Ovary (tissue), 7 donors: ENCODE measurements at regions not wholly inside any gene's neighbourhood (a gene's known extent, or its start where the extent isn't known, plus 50 kb on each side); places are given as distances from the start of the nearest gene placed in this dataset.

Source experiments
- DNase-seq, 5 donors: peaks; one replicate each; pipeline ENCODE4 v3.0.0-alpha.2; 2019 to 2020
- H3K27ac ChIP-seq, 2 donors: fragments of 200-600 bp; one replicate each; pipeline versions ENCODE4 v1.5.1 to v1.8.0; 2019 to 2022
- H3K27me3 ChIP-seq: fragments of 200-600 bp; one replicate; pipeline ENCODE4 v1.8.0; 2022
- H3K36me3 ChIP-seq: fragments of 200-600 bp; sonication (generic); one replicate; pipeline ENCODE4 v1.5.1; 2019
- H3K4me1 ChIP-seq: one replicate; pipeline ENCODE4 v1.8.1; 2013; ENCODE audit warnings: mild to moderate bottlenecking, moderate library complexity; ENCODE audit not compliant: insufficient read depth
- H3K4me3 ChIP-seq: fragments of 200-600 bp; sonication (generic); one replicate; pipeline ENCODE4 v1.5.1; 2017
- H3K9me3 ChIP-seq, 2 donors: fragments of 200-600 bp in 1 of 2; sonication (generic) in 1 of 2; one replicate each; pipeline versions ENCODE4 v1.5.1 to v1.8.1; 2013 to 2019; ENCODE audit warnings: mild to moderate bottlenecking in 1 of 2, moderate library complexity in 1 of 2
- CTCF ChIP-seq, 3 donors: fragments of 450-650 bp in 2 of 3; fragments of 200-600 bp in 1 of 3; IDR thresholded peaks; one replicate each; pipeline versions ENCODE4 v1.5.1 to v1.8.0; 2016 to 2022; ENCODE audit warnings: antibody characterized with exemption in 3 of 3, mild to moderate bottlenecking in 1 of 3
- EP300 ChIP-seq: sonication (generic); formaldehyde crosslinking; IDR thresholded peaks from one replicate; pipeline ENCODE4 v1.6.1; 2017; ENCODE audit warnings: antibody characterized with exemption
- POLR2A ChIP-seq: fragments of 450-650 bp; IDR thresholded peaks from one replicate; pipeline ENCODE4 v1.6.1; 2017; ENCODE audit warnings: antibody characterized with exemption, mild to moderate bottlenecking, moderate library complexity
- WGBS, 3 donors: extraction: QIAGEN DNeasy Blood & Tissue Kit in 1 of 3; methylation state at CpG; one replicate each; pipeline versions ENCODE4 v1.1.5 to v1.1.7; 2013 to 2017; 5-methylcytosine and 5-hydroxymethylcytosine counted together
- intact Hi-C, 4 donors: fragments of 100-400 bp; cut with DNase I; formaldehyde crosslinking; loops; one replicate each; pipeline versions ENCODE4 v1.11.0 to v1.15.1; 2022 to 2023
- donor health status: DM: no; HTN: no; CAD: no; lungs with moderate emphysema.
- donor health status: DM: no; HTN: no; CAD: no.
- donor health status: Bipolar disorder and iron deficiency.
- donor health status: DM: no; HTN: no; CAD: no.
- donor health status: DM: yes; HTN: yes; CAD: no.

GRCh38 chr5:167642779-167643517, 648.5 kb upstream of the WWC1 start:
- no peaks in the 10 kb centered on the region for H3K9me3 ChIP-seq
- TF ChIP-seq POLR2A, result no peak
- no peak for TF ChIP-seq CTCF (IDR thresholded peaks at IDR 0.05)
- TF ChIP-seq EP300, result no peak
- H3K4me1 ChIP-seq, result no peaks in the 10 kb centered on the region
- WGBS, 3 donors, result 53 to 58% (median 57%) methylated on average over 9 of the region's 9 CpGs
- no peak overlapping the region for H3K4me3 ChIP-seq
- no peak for DNase-seq
- no peaks in the 10 kb centered on the region for H3K36me3 ChIP-seq
- intact Hi-C loops, result no loop called here
- no peaks in the 10 kb centered on the region for H3K27me3 ChIP-seq
- H3K27ac ChIP-seq, result no peak overlapping the region

- Histone ChIP-seq H3K36me3 (no peaks in the 10 kb centered on the region), H3K9me3 (no peaks in the 10 kb centered on the region), H3K4me1 (no peaks in the 10 kb centered on the region), H3K27me3 (no peaks in the 10 kb centered on the region), H3K27ac (no peak overlapping the region), H3K4me3 (no peak overlapping the region)
- no peak for DNase-seq
- TF ChIP-seq CTCF (IDR thresholded peaks at IDR 0.05) (no peak), POLR2A (no peak), EP300 (no peak)
- intact Hi-C loops, result no loop called here
- 51 to 61% (median 51%) methylated on average over 3 of the region's 3 CpGs for WGBS, 3 donors
Measured at GRCh38 chr5:167643631-167644280, 647.7 kb upstream of the WWC1 start.

- no peak for DNase-seq
- intact Hi-C loops, result no loop called here
Measured at GRCh38 chr5:167644619-167645018, 646.8 kb upstream of the WWC1 start.

GRCh38 chr5:167649471-167649870, 642.0 kb upstream of the WWC1 start:
- DNase-seq, result no peak
- Histone ChIP-seq H3K4me1 (no peaks in the 10 kb centered on the region), H3K9me3 (no peaks in the 10 kb centered on the region), H3K4me3 (no peak overlapping the region), H3K27me3 (no peaks in the 10 kb centered on the region), H3K36me3 (no peaks in the 10 kb centered on the region), H3K27ac (no peak overlapping the region)
- TF ChIP-seq POLR2A (no peak), EP300 (no peak), CTCF (IDR thresholded peaks at IDR 0.05) (no peak)
- intact Hi-C loops, result no loop called here
- 93 to 98% (median 94%) methylated on average over 1 of the region's 1 CpG for WGBS, 3 donors

More at GRCh38 chr5:167644619-167645018, 646.8 kb upstream of the WWC1 start:
- no peak for TF ChIP-seq POLR2A
- no peak for TF ChIP-seq EP300
- no peak for TF ChIP-seq CTCF (IDR thresholded peaks at IDR 0.05)
- Histone ChIP-seq H3K9me3 (no peaks in the 10 kb centered on the region), H3K27ac (no peak overlapping the region), H3K4me1 (no peaks in the 10 kb centered on the region), H3K4me3 (no peak overlapping the region), H3K36me3 (no peaks in the 10 kb centered on the region), H3K27me3 (no peaks in the 10 kb centered on the region)
- WGBS, 3 donors, result 90 to 98% (median 92%) methylated on average over 2 of the region's 2 CpGs
